GM21447 (cell line): ENCODE measurements at regions not wholly inside any gene's neighbourhood (a gene's known extent, or its start where the extent isn't known, plus 50 kb on each side); places are given as distances from the start of the nearest gene placed in this dataset.
"Not testable (repeated sequence)": the region's sequence is repeated elsewhere in the genome, so short reads cannot be mapped to it uniquely, and the experiment has no call there.

Experiments
- ATAC-seq: cut with Tn5 transposase; IDR thresholded peaks from one replicate; pipeline ENCODE4 v1.9.1; 2021; ENCODE audit not compliant: unreplicated experiment

DNA sequence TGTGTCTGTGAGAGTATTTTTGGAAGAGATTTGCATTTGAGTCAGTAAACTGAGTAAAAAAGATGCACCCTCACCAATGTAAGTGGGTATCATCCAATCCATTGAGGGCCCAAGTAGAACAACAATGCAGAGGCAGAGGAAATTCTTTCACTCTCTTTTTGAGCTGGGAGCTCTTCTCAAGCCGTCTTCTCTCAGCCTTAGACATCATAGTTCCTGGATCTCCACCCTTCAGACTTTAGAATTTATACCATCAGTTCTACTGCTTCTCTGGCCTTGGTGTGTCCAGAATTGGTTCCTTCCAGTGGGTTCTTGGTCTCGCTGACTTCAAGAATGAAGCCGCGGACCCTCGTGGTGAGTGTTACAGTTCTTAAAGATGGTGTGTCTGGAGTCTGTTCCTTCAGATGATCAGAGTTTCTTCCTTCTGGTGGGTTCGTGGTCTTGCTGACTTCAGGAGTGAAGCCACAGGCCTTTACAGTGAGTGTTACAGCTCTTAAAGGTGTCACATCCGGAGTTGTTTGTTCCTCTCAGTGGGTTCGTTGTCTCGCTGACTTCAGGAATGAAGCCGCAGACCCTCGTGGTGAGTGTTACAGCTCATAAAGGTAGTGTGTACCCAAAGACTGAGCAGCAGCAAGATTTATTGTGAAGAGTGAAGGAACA is 187.5 kb upstream of the KCNMB2 start:
- not testable (repeated sequence) for ATAC-seq

DNA sequence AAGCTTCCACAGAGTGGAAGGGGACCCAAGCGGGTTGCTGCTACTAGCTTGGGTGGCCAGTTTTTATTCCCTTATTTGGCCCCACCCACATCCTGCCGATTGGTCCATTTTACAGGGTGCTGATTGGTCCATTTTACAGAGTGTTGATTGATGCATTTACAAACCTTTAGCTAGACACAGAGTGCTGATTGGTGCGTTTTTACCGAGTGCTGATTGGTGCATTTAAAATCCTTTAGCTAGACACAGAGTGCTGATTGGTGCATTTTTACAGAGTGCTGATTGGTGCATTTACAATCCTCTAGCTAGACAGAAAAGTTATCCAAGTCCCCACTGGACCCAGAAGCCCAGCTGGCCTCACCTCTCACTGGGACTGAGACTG is 187.0 kb upstream of the KCNMB2 start:
- not testable (repeated sequence) for ATAC-seq

DNA sequence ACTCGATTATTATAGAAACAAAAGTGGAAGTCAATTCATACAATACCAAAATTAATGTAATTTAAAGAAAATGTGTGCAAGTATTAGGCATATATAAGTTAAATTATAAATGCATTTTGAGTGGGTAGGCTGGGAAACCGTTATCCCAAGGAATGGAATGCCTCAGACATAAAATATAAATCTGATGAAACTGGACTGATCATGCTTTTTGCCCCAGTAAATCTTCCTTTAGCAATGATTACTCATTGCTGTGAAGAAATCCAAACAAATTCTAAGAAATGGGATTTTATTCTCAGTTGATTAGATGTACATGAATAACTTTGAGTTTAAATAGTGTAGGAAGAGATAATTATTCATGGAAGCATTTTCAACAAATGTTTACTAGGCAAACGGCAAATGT is 185.5 kb upstream of the KCNMB2 start:
- ATAC-seq = no peak

DNA sequence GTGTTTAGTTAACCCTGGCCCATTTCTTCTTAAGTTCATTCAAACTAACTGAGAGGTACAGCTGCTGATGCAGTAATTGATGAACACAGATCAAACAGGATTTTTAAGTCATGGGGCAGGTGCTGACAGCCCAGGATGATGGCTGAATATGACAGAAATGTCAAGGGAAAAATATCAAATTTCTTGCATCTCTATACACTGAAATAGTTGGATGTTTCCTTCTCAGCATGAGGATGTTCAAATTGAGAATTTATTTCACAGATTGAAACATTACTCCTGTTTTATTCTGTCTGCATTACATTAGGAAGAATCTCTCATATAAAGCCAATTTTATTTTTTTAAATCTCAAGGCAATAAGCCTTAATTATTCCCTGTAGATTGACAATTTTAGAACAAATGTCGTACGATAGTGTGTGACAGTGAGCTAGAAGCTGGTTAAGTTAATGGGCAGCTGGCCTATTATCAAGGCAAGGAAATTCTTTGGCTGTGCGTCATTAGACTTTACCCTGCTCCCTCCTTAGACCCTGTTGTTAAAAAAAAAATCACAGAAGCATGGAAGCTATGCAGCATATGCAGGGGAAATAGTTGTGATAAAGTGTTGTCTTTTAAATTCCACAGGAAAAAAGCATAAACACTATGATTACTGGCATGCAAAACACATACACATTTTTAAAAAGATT is 183.8 kb upstream of the KCNMB2 start:
- ATAC-seq = no peak

DNA sequence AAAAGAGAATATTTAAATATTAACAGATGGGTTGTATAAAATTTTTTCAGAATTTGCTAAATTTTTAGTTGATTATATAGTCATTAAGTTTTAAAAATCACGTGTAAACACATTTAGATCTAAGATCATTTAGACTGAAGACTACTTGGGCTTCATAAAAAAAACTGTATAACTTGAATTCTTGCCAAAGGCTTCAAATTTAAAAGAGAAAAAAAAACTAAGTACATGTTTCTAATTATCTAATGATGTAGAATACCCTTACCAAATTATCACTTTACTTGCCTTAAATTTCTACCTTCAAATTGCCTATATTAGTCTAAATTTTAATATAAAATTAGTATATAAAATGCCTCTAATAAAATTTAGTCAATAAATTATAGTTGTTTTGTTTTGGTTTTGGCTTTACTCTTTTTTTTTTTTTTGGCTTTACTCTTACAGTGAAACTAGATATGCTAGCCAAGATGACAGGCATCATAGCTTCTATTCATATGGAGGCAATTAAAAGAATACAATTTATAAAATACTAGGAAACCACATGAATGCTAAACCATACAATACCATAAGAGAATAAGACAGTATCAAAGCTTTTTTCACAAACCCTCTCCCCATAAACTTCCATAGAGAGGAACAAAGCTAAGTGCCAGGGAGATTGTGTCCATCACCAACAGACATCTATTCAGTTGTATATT is 183.1 kb upstream of the KCNMB2 start:
- no peak for ATAC-seq

DNA sequence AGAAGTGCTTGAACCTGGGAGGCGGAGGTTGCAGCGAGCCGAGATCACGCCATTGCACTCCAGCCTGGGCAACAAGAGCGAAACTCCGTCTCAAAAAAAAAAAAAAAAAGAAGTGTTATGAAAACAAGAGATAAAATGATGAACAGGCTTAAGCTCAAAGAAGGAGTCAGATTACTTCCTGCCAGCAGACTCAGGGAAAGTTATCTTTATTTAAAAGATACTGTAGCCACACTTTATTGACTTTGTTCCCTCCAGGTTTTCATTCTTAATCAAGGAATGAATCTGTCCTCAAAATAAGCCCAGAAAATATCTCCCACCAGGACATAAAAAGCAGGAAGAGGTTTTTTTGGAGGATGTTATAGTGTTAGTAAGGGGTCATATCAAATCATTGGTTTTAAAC is 176.5 kb upstream of the KCNMB2 start:
- no peak for ATAC-seq

DNA sequence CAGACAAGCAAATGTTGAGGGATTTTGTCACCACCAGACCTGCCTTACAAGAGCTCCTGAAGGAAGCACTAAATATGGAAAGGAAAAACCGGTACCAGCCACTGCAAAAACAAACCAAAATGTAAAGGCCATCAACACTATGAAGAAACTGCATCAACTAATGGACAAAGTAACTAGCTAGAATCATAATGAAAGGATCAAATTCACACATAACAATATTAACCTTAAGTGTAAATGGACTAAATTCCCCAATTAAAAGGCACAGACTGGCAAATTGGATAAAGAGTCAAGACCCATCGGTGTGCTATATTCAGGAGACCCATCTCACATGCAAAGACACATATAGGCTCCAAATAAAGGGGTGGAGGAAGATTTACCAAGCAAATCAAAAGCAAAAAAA is 173.2 kb upstream of the KCNMB2 start:
- ATAC-seq = not testable (repeated sequence)

DNA sequence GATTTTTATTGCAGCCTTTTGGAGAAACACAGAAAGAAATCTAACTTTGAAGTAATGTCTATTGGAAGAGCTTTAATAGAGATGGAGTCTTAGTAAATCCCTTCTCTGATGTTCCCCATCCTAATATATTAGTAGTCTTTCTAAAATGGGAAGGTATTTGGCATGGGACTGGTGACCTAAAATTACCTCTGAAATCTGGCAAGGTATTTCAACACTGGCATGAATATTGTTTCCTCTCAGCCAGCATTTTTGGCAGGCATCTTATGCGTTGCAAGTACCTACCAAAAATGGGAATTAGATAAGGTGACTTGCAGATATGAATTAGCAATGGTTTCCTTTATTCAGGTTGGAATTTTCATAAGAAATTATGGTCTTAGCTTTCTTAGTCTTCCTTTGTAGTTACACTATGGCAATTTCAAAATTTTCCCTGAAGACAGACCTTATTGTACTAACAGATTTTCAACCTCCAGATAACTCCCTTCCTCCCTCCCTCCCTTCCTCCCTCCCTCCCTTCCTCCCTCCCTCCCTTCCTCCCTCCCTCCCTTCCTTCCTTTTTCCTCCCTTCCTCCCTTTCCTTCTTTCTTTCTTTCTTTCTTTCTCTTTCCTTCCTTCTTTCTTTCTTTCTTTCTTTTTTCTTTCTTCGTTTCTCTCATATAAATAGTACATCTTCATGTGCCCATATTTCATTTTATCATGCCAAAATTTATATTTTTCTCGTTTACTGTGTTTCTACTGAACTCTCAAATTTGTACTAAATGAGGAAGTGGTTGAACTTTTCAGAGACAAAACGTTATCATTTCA is 168.2 kb upstream of the KCNMB2 start:
- no peak for ATAC-seq

DNA sequence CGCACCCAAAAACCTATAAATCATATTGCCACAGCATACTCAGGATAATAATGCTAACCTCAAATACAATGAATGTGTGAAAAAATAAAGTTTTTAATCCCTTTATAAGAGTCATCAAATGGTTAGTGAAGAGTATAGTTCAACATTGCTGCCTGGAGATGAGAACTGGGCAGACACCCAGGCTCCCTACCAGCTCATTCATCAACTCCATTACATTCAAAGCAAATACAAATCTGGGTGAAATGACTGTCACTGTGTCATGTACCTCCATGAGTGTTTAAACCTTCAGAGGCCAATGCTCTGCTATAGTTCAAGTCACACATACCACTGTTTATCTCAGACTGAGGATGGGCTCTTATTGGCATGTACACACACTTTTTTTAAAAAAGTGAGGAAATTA is 167.2 kb upstream of the KCNMB2 start:
- ATAC-seq = no peak

DNA sequence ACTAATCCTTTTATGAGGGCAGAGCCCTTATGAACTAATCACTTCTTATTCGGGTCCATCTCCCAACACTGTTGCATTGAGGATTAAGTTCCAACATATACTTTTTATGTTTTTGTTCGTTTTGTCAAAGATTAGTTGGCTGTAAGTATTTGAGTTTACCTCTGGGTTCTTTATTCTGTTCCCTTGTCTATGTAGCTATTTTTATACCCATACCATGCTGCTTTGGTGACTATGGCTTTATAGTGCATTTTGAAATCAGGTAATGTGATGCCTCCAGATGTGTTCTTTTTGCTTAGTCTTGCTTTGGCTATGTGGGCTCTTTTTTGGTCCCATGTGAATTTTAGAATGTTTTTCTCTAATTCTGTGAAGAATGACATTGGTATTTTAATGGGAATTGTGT is 166.4 kb upstream of the KCNMB2 start:
- ATAC-seq = no peak

DNA sequence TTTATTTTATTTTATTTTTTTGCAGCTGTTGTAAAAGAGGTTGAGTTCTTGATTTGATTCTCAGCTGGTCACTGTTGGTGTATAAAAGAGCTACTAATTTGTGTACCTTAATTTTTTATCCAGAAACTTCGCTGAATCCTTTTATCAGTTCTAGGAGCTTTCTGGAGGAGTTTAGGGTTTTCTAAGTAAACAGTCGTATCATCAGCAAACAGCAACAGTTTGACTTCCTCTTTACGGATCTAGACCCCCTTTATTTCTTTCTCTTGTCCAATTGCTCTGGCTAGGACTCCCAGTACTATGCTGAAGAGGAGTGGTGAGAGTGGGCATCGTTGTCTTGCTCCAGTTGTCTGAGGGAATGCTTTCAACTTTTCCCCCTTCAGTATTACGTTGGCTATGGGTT is 165.8 kb upstream of the KCNMB2 start:
- no peak for ATAC-seq

DNA sequence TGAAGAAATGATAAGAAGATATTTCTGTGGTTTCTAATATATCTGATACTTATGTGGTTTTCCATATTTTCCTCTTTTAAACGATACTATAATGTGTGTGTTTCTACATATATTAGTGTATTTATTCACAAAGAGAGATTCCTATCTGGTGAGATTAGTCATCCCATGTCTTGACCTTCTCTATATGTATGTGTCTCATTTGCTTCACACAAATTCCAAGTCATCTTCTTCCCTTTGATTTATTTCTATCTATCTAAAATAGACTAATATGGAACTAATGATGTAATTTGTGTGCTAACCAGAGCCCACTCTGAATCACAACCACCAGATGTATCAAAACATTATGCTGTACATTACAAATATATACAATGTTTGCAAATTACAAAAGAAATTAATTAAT is 154.7 kb upstream of the KCNMB2 start:
- no peak for ATAC-seq

DNA sequence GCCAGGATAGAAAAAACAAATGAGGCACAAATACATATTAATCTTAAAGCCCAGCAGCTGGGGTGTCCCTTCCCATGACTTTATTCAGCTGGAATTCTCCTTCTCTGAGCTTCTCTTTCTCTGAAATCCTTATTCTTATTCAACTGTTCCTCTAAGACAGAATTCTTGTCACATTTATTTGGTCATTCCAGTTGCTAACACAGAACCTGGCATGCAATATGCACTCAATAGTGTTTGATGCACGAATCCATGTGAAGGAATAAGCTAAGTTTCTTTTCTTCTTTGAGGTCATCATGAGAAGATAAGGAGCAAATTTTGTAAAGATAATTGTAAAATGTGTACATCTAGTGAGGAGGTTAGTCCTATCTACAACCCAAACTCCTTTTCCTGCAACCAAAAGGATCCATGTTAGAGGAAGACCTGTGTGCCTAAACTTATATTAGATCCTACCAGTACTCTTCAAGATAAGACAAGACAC is 154.2 kb upstream of the KCNMB2 start:
- ATAC-seq = no peak

DNA sequence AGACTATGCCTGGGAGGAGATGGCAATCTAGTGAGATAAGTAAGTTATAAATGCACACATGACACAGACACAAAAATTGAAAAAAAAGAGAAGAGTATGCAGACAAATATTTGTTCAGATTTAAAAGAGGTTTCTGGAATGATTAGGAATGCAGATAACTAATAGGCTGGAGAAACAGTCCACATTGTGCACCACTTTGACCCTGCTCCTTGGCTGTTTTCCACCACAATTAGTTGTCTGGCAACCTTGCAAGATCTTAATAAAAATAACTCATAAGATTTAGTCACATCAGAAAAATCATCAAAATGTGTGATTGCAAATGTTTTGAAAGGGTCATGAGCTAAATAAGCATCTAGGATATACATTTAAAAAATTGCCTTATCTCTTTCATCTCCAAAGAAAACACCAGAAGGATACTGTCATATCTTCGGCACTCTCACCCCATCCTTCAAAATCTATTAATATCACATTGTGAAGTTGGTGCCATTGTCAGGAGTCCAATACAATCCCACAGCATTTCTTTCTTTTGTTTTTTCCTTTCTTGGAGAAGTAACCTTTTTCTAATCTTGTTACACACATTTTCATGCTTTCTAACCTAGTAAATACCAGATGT is 153.7 kb upstream of the KCNMB2 start:
- no peak for ATAC-seq

DNA sequence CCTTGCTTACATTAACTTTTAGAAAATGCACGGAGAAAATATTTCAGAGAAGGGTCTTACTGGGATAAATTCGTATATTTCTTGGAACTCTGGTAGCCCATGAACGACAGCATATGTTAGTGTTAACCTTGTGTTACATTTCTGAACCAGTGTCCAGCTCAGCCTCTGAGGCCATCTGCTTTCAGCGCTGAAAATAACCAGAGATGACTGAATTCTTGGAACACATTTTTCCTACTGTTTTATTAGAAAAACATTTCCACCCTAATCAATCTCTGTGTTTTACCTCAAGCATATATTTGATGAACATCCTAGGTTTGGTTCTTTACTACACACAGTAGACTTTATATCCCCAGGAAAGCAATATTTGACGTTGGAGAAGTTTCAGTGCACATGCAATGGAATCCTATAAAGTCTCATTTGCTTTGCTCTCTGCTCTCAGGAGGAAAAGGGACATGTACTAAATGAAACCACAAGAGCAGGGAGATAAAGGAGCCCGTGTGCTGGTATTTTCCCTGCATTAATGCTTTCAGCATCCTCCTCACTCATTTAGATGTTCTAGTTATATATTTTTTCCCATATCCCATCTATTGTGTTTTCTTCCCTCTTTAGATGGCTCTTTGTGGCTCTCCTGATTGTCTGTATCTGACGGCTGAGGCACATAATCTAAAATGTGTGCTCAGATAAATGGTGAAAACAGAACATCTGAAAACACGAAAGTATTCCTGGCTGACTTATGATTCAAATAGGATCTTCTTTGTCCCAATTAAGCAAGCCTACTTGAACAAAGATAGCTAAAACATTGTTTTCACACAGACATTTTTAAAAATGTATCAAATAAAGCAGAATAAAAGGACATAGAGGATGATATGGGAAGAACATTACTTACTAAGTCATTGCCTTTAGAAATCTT is 151.7 kb upstream of the KCNMB2 start:
- no peak for ATAC-seq

DNA sequence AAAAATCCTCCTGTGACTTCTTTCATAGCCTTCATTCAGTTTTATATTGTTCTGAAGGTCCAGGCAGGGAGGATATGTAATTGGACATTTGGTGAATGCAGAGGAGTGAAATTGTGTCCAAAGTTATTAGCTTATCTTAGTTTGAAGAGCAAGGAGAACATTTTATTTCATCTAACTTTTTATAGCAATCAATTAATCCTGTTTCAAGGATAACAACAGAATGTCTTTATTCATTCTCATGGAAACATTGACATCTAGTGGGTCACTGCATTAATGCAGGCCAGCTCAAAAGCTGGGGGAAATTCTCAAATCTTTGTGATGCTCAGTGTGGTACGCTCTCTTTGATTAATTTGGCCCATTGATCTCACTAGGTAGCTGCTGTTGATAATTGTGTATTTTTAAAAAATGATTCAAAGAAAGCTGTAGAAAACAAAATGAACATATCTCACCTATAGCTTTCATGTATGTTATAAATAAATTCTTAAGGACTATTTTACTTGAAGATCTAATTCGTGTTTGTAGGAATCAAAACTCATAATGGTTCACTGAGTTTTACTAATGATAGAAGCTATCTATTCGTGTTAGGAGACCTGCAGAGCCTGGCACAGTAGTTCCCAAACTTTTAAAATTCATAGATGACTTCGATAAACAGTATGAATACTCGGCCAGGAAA is 150.8 kb upstream of the KCNMB2 start:
- no peak for ATAC-seq

DNA sequence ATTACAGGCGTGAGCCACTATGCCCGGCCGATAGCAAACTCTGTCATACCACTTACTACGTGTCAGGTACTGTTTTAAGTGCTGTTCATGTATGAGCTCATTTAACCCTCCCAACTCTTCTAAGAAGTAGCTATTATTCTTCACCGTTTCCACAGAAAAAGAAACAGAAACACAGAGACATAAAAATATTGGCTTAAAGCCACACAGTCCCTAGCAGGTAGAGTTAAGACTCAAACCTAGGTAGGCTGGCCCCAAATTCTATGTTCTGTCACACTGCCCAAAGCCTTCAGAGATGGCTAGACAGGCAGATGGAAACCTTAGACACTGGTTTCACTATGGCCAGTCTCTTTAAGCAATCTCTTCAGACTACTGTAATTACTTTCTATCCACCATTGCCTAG is 149.8 kb upstream of the KCNMB2 start:
- no peak for ATAC-seq

DNA sequence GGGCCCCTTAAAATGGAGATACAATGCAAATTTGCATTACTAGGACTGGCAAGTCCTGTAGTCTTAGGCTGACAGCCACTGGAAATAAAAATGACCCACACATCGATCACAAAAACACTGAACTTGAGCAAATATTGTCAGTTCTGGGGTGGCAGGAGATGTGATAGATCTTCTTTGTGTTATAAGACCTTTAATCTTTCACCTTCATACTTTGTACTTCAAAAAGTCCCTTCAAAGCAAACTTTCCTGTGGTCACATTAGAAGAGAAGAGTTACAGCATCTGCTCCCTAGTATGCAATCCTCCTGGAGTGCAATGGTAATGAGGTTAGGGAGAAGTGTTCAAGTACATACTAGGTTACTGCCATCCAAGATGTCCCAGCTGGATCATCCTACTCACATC is 149.4 kb upstream of the KCNMB2 start:
- ATAC-seq = no peak

DNA sequence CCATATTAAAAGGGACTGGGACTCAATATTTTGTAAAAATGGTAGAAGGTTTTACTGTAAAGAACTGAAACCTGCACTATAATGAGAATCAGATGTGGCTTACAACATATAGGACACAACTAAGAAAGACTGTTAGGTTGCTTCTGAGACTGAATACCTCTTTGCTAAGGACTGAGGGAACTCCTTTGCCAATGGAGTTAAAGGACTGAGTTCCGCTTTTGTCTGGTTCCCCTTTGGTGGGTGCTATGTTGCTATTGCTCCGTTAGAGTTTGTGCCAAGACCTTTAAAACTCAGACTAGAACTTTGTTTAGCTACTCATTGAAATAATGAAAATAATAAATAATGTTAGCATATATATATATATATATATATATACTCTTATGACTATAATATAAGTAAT is 147.8 kb upstream of the KCNMB2 start:
- ATAC-seq = no peak

DNA sequence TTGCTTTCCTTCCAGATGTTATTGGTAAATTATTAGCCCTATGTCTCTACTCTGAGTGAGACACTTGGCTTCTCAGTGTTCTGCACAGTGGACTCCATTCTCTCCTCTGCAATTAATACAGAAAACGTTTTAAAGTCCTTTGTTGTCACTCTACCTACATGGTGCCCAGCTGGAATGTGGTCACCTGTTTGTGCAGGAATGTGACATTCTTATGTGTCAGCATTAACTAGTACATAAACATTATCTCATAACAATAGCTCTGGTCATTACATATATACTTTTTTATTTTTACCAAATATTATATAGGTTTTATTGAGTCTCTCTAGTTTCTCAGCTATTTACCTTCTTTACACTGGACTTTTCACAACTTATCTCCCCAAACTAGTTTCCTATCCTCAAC is 147.0 kb upstream of the KCNMB2 start:
- no peak for ATAC-seq
